OCI-LY7 (cell line): ENCODE measurements at regions not wholly inside any gene's neighbourhood (a gene's known extent, or its start where the extent isn't known, plus 50 kb on each side); places are given as distances from the start of the nearest gene placed in this dataset.

ENCODE experiments used
- CTCF ChIP-seq: fragments of 200-600 bp; sonication (generic); conservative IDR thresholded peaks from 2 replicates; pipeline ENCODE4 v1.5.1; 2014; ENCODE audit warnings: mild to moderate bottlenecking, antibody characterized with exemption, low read length, moderate library complexity, mixed read lengths
- EZH2phosphoT487 ChIP-seq: fragments of 200-600 bp; sonication (generic); IDR thresholded peaks from 2 replicates; pipeline ENCODE4 v1.6.1; 2018; ENCODE audit warnings: low read depth, borderline replicate concordance, mild to moderate bottlenecking, mixed run types, antibody characterized with exemption, low read length, moderate library complexity, mixed read lengths

GRCh38 chr3:103894162-103894822 is 1459.5 kb downstream of the ZPLD1 start:
- TF ChIP-seq CTCF = no peak
- no peak for TF ChIP-seq EZH2phosphoT487
